ENCODE measurements at regions not wholly inside any gene's neighbourhood (a gene's known extent, or its start where the extent isn't known, plus 50 kb on each side); places are given as distances from the start of the nearest gene placed in this dataset.

GRCh38 chr4:64796581-64796980 is 387.3 kb upstream of the TECRL start:
- Histone ChIP-seq H3K4me3 (ENCODE audit: control extremely low read depth in 1 of 5, extremely low read depth in 1 of 5, insufficient read depth in 1 of 5, low read depth in 2 of 5, low read length in 4 of 5) (no peak overlapping the region), H3K36me3 (replicated peaks in 1 of 2; ENCODE audit: control extremely low read depth in 1 of 2, control insufficient read depth in 1 of 2, extremely low read depth in 1 of 2, insufficient read depth in 2 of 2, low read length in 1 of 2) (no peaks in the 10 kb centered on the region), H2AFZ (ENCODE audit: insufficient read depth, low read depth, low read length, poor library complexity, severe bottlenecking) (no peak overlapping the region), H3K27ac (ENCODE audit: low read length in 2 of 2) (no peak overlapping the region), H3K27me3 (replicated peaks in 1 of 4; ENCODE audit: control extremely low read depth in 1 of 4, control insufficient read depth in 3 of 4, insufficient read depth in 4 of 4, low read length in 3 of 4) (no peaks in the 10 kb centered on the region), H3K9ac (ENCODE audit: low read length) (no peak overlapping the region), H4K20me1 (ENCODE audit: control insufficient read depth, insufficient read depth, low read length, poor library complexity, severe bottlenecking) (no peaks in the 10 kb centered on the region), H3K79me2 (ENCODE audit: control insufficient read depth, insufficient read depth, low read length) (no peaks in the 10 kb centered on the region), H3K9me3 (ENCODE audit: control extremely low read depth in 1 of 3, control insufficient read depth in 2 of 3, insufficient read depth in 1 of 3, low read length in 2 of 3) (peaks cover 0 to 6% (median 0%) of the 10 kb centered on the region in 3 donors), H3K4me2 (replicated peaks; ENCODE audit: low read depth, low read length, poor library complexity, severe bottlenecking) (no peak overlapping the region), H3K4me1 (ENCODE audit: control insufficient read depth in 2 of 2, insufficient read depth in 2 of 2, low read length in 2 of 2) (no peaks in the 10 kb centered on the region)
- H3K9me3 Mint-ChIP-seq (ENCODE audit: insufficient read depth) = no peaks in the 10 kb centered on the region
- TF ChIP-seq CTCF (IDR thresholded peaks at IDR 0.05) (no peak), EZH2 (IDR thresholded peaks at IDR 0.05; ENCODE audit: borderline replicate concordance, insufficient read depth, low read depth, low read length, poor library complexity, severe bottlenecking) (no peak)
- no CpG with 5 or more reads among the region's 2 CpGs for WGBS (ENCODE audit: insufficient coverage)
- ChIA-PET CTCF (no interaction called here), POLR2A (no interaction called here)
- H3K4me3 Mint-ChIP-seq = no peak overlapping the region
- intact Hi-C loops (cut with micrococcal nuclease) = no loop called here
- DNase-seq (no peak), ATAC-seq (ENCODE audit: low read depth) (no peak)
- no peaks in the 10 kb centered on the region for H3K4me1 Mint-ChIP-seq
- no peaks in the 10 kb centered on the region for H3K27me3 Mint-ChIP-seq
- no peak overlapping the region for H3K27ac Mint-ChIP-seq

DNA sequence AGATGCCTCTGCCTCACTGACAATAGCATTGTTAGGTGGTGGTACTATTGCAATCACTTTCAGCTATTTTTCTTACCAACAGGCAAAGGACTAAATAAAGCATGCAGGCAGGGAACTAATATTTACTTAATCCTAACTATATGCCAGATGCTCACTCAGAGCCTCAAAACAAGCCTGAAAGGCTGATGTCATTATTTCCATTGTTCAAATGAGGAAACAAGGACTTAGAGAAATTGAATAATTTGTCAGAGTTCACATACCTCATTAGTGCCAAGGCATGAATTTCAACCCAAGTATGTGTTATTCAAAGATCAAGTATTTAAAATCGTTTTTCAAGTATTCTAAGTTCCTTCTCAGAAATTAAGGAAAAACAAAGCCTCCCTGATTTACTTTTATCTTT is 374.9 kb upstream of the TECRL start:
- intact Hi-C loops (cut with micrococcal nuclease) = no loop called here
- no peaks in the 10 kb centered on the region for H3K36me3 ChIP-seq (replicated peaks in 1 of 2; ENCODE audit: control extremely low read depth in 1 of 2, control insufficient read depth in 1 of 2, extremely low read depth in 1 of 2, insufficient read depth in 2 of 2, low read length in 1 of 2)
- no peak for TF ChIP-seq EZH2 (IDR thresholded peaks at IDR 0.05; ENCODE audit: borderline replicate concordance, insufficient read depth, low read depth, low read length, poor library complexity, severe bottlenecking)
- TF ChIP-seq CTCF (IDR thresholded peaks at IDR 0.05) = no peak
- no peaks in the 10 kb centered on the region for H3K4me1 Mint-ChIP-seq
- H3K9me3 ChIP-seq (ENCODE audit: control extremely low read depth in 1 of 3, control insufficient read depth in 2 of 3, insufficient read depth in 1 of 3, low read length in 2 of 3) = no peaks in the 10 kb centered on the region
- H3K27ac ChIP-seq (ENCODE audit: low read length in 2 of 2) = no peak overlapping the region
- whole genome bisulfite sequencing (ENCODE audit: insufficient coverage) = no CpG with 5 or more reads among the region's 1 CpG
- H3K27me3 ChIP-seq (replicated peaks in 1 of 4; ENCODE audit: control extremely low read depth in 1 of 4, control insufficient read depth in 3 of 4, insufficient read depth in 4 of 4, low read length in 3 of 4) = no peaks in the 10 kb centered on the region
- H3K4me3 ChIP-seq (ENCODE audit: control extremely low read depth in 1 of 5, extremely low read depth in 1 of 5, insufficient read depth in 1 of 5, low read depth in 2 of 5, low read length in 4 of 5) = no peak overlapping the region
- H3K4me1 ChIP-seq (ENCODE audit: control insufficient read depth in 2 of 2, insufficient read depth in 2 of 2, low read length in 2 of 2) = no peaks in the 10 kb centered on the region
- H2AFZ ChIP-seq (ENCODE audit: insufficient read depth, low read depth, low read length, poor library complexity, severe bottlenecking) = no peak overlapping the region
- ChIA-PET POLR2A (no interaction called here), CTCF (no interaction called here)
- H3K4me2 ChIP-seq (replicated peaks; ENCODE audit: low read depth, low read length, poor library complexity, severe bottlenecking) = no peak overlapping the region
- H3K9me3 Mint-ChIP-seq (ENCODE audit: insufficient read depth) = no peaks in the 10 kb centered on the region
- no peak for DNase-seq
- no peaks in the 10 kb centered on the region for H3K27me3 Mint-ChIP-seq
- H3K27ac Mint-ChIP-seq = no peak overlapping the region
- no peaks in the 10 kb centered on the region for H4K20me1 ChIP-seq (ENCODE audit: control insufficient read depth, insufficient read depth, low read length, poor library complexity, severe bottlenecking)
- no peak overlapping the region for H3K4me3 Mint-ChIP-seq
- ATAC-seq (ENCODE audit: low read depth) = no peak
- H3K79me2 ChIP-seq (ENCODE audit: control insufficient read depth, insufficient read depth, low read length) = no peaks in the 10 kb centered on the region
- no peak overlapping the region for H3K9ac ChIP-seq (ENCODE audit: low read length)

Data from B cell (primary cell).